WTC11 (cell line): ENCODE measurements at regions not wholly inside any gene's neighbourhood (a gene's known extent, or its start where the extent isn't known, plus 50 kb on each side); places are given as distances from the start of the nearest gene placed in this dataset.

Experiments
- ATAC-seq: fragments of 200-7000 bp; cut with Tn5 transposase; 2 replicates; pipeline ENCODE4 v1.10.0; 2021; ENCODE audit warnings: mild to moderate bottlenecking, moderate library complexity
- CTCF ChIA-PET: fragments of 300-600 bp; sonication (Branson Sonifier 250); formaldehyde crosslinking; loops from one replicate; lab custom pipeline; 2021; ENCODE audit warnings: antibody characterized with exemption; lab: Charles Lee
- POLR2A ChIA-PET: fragments of 350-600 bp; sonication (Branson Sonifier 250); formaldehyde crosslinking; loops from one replicate; lab custom pipeline; 2021; ENCODE audit warnings: antibody characterized with exemption; lab: Charles Lee
- DNase-seq: peaks from one replicate; pipeline ENCODE4 v3.0.0; 2021; ENCODE audit warnings: low spot score
- H3K27ac Mint-ChIP-seq: 2 replicates; pipeline ENCODE4 v1.8.0; 2021; ENCODE audit warnings: mixed read lengths
- H3K27me3 Mint-ChIP-seq: 2 replicates; pipeline ENCODE4 v1.8.0; 2021; ENCODE audit warnings: low read depth, mild to moderate bottlenecking, moderate library complexity, mixed read lengths
- H3K36me3 Mint-ChIP-seq: 2 replicates; pipeline ENCODE4 v1.8.0; 2021; ENCODE audit warnings: mixed read lengths
- H3K4me1 Mint-ChIP-seq: 2 replicates; pipeline ENCODE4 v1.8.0; 2022; ENCODE audit warnings: mixed read lengths
- H3K4me3 Mint-ChIP-seq: 2 replicates; pipeline ENCODE4 v1.8.0; 2021; ENCODE audit warnings: mild to moderate bottlenecking, moderate library complexity, mixed read lengths
- H3K9me3 Mint-ChIP-seq: 2 replicates; pipeline ENCODE4 v1.8.0; 2021; ENCODE audit warnings: mixed read lengths
- ATF6 ChIP-seq: sonication (generic); formaldehyde crosslinking; IDR thresholded peaks from 2 replicates; pipeline ENCODE4 v1.8.1; 2023; ENCODE audit warnings: mild to moderate bottlenecking, missing genetic modification reagents
- CREM ChIP-seq: sonication (generic); formaldehyde crosslinking; IDR thresholded peaks from 2 replicates; pipeline ENCODE4 v1.8.1; 2022; ENCODE audit warnings: mild to moderate bottlenecking, missing genetic modification reagents, moderate library complexity
- E2F4 ChIP-seq: sonication (generic); formaldehyde crosslinking; IDR thresholded peaks from 2 replicates; pipeline ENCODE4 v1.8.1; 2022; ENCODE audit warnings: low read depth, mild to moderate bottlenecking, moderate library complexity, missing genetic modification reagents, borderline replicate concordance
- E2F5 ChIP-seq: sonication (generic); formaldehyde crosslinking; IDR thresholded peaks from 2 replicates; pipeline ENCODE4 v1.8.1; 2022; ENCODE audit warnings: mild to moderate bottlenecking, moderate library complexity, missing genetic modification reagents
- ELF4 ChIP-seq: sonication (generic); formaldehyde crosslinking; IDR thresholded peaks from 2 replicates; pipeline ENCODE4 v1.8.1; 2022; ENCODE audit warnings: low read depth, mild to moderate bottlenecking, moderate library complexity, missing genetic modification reagents
- EMX1 ChIP-seq: fragments of 250-450 bp; sonication (Bioruptor Pico); IDR thresholded peaks from 2 replicates; pipeline ENCODE4 v1.8.0; 2021; ENCODE audit warnings: mild to moderate bottlenecking
- HMGA2 ChIP-seq: fragments of 250-450 bp; sonication (Bioruptor Pico); IDR thresholded peaks from 2 replicates; pipeline ENCODE4 v1.4.0; 2021; ENCODE audit warnings: mild to moderate bottlenecking, moderate library complexity
- IRF2 ChIP-seq: sonication (generic); formaldehyde crosslinking; IDR thresholded peaks from 2 replicates; pipeline ENCODE4 v1.8.0; 2022; ENCODE audit warnings: low read depth, missing genetic modification reagents, borderline replicate concordance
- JAZF1 ChIP-seq: fragments of 250-450 bp; sonication (Bioruptor Pico); IDR thresholded peaks from 2 replicates; pipeline ENCODE4 v1.9.0; 2021; ENCODE audit warnings: moderate library complexity, mild to moderate bottlenecking, inconsistent platforms
- JUN ChIP-seq: sonication (generic); formaldehyde crosslinking; IDR thresholded peaks from 2 replicates; pipeline ENCODE4 v1.8.0; 2023; ENCODE audit warnings: mild to moderate bottlenecking, missing genetic modification reagents
- KAT7 ChIP-seq: sonication (generic); formaldehyde crosslinking; IDR thresholded peaks from 2 replicates; pipeline ENCODE4 v1.8.1; 2023; ENCODE audit warnings: missing genetic modification reagents, mild to moderate bottlenecking, borderline replicate concordance
- MXD4 ChIP-seq: fragments of 250-450 bp; sonication (Bioruptor Pico); IDR thresholded peaks from 2 replicates; pipeline ENCODE4 v1.8.0; 2021; ENCODE audit warnings: mild to moderate bottlenecking, moderate library complexity, borderline replicate concordance
- NFATC4 ChIP-seq: fragments of 250-450 bp; sonication (Bioruptor Pico); IDR thresholded peaks from 2 replicates; pipeline ENCODE4 v1.9.0; 2021; ENCODE audit warnings: mild to moderate bottlenecking
- NR1H2 ChIP-seq: sonication (generic); formaldehyde crosslinking; IDR thresholded peaks from 2 replicates; pipeline ENCODE4 v1.9.0; 2021; ENCODE audit warnings: mild to moderate bottlenecking, moderate library complexity, missing genetic modification reagents
- SOX15 ChIP-seq: fragments of 250-450 bp; sonication (Bioruptor Pico); IDR thresholded peaks from 2 replicates; pipeline ENCODE4 v1.9.0; 2021; ENCODE audit warnings: mild to moderate bottlenecking
- TEAD4 ChIP-seq: sonication (generic); formaldehyde crosslinking; IDR thresholded peaks from 2 replicates; pipeline ENCODE4 v1.8.0; 2022; ENCODE audit warnings: mild to moderate bottlenecking, missing genetic modification reagents
- TP53 ChIP-seq: sonication (generic); formaldehyde crosslinking; IDR thresholded peaks from 2 replicates; pipeline ENCODE4 v1.8.1; 2023; ENCODE audit warnings: mild to moderate bottlenecking, missing genetic modification reagents
- USF2 ChIP-seq: sonication (generic); formaldehyde crosslinking; IDR thresholded peaks from 2 replicates; pipeline ENCODE4 v1.8.1; 2023; ENCODE audit warnings: mild to moderate bottlenecking, missing genetic modification reagents, moderate library complexity
- ZBTB21 ChIP-seq: sonication (generic); formaldehyde crosslinking; IDR thresholded peaks from 2 replicates; pipeline ENCODE4 v1.8.1; 2023; ENCODE audit warnings: mild to moderate bottlenecking, missing genetic modification reagents, borderline replicate concordance
- ZNF317 ChIP-seq: sonication (generic); formaldehyde crosslinking; IDR thresholded peaks from 2 replicates; pipeline ENCODE4 v1.8.1; 2023; ENCODE audit warnings: low read depth, mild to moderate bottlenecking, moderate library complexity, missing genetic modification reagents, borderline replicate concordance
- ZNF423 ChIP-seq: fragments of 250-450 bp; sonication (Bioruptor Pico); IDR thresholded peaks from 2 replicates; pipeline ENCODE4 v2.1.2; 2022; ENCODE audit warnings: mild to moderate bottlenecking, moderate library complexity
- TF ChIP-seq, protein P1 (sequence below): fragments of 200-600 bp; IDR thresholded peaks from 2 replicates; pipeline ENCODE4 v1.8.0; 2022; ENCODE audit warnings: antibody characterized with exemption
- TF ChIP-seq, protein P2 (sequence below): fragments of 250-450 bp; sonication (Bioruptor Pico); IDR thresholded peaks from 2 replicates; pipeline ENCODE4 v1.9.0; 2021; ENCODE audit warnings: mild to moderate bottlenecking
- TF ChIP-seq, protein P3 (sequence below): fragments of 250-450 bp; sonication (Bioruptor Pico); IDR thresholded peaks from 2 replicates; pipeline ENCODE4 v2.1.2; 2022; ENCODE audit warnings: mild to moderate bottlenecking, moderate library complexity

- TF ChIP-seq NR1H2 (no peak), ZNF317 (CRISPR knock-in tag) (no peak), IRF2 (CRISPR knock-in tag) (no peak), ZNF423 (CRISPR knock-in tag) (no peak), E2F4 (CRISPR knock-in tag) (no peak), TP53 (no peak), CREM (no peak)
These were observed 1531.1 kb upstream of the LRRTM3 start (continued) for GRCh38 chr10:65394502-65395297.

GRCh38 chr10:65395631-65396030, 1530.2 kb upstream of the LRRTM3 start:
- TF ChIP-seq ZBTB21 (CRISPR knock-in tag) (no peak), HMGA2 (CRISPR knock-in tag) (no peak), ELF4 (CRISPR knock-in tag) (no peak), EMX1 (CRISPR knock-in tag) (no peak), USF2 (CRISPR knock-in tag) (no peak), JUN (no peak), SOX15 (CRISPR knock-in tag) (no peak), KAT7 (CRISPR knock-in tag) (no peak), TEAD4 (CRISPR knock-in tag) (no peak), JAZF1 (CRISPR knock-in tag) (no peak)
- TF ChIP-seq, protein P1, sequence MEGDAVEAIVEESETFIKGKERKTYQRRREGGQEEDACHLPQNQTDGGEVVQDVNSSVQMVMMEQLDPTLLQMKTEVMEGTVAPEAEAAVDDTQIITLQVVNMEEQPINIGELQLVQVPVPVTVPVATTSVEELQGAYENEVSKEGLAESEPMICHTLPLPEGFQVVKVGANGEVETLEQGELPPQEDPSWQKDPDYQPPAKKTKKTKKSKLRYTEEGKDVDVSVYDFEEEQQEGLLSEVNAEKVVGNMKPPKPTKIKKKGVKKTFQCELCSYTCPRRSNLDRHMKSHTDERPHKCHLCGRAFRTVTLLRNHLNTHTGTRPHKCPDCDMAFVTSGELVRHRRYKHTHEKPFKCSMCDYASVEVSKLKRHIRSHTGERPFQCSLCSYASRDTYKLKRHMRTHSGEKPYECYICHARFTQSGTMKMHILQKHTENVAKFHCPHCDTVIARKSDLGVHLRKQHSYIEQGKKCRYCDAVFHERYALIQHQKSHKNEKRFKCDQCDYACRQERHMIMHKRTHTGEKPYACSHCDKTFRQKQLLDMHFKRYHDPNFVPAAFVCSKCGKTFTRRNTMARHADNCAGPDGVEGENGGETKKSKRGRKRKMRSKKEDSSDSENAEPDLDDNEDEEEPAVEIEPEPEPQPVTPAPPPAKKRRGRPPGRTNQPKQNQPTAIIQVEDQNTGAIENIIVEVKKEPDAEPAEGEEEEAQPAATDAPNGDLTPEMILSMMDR = no peak
- TF ChIP-seq, protein P2, sequence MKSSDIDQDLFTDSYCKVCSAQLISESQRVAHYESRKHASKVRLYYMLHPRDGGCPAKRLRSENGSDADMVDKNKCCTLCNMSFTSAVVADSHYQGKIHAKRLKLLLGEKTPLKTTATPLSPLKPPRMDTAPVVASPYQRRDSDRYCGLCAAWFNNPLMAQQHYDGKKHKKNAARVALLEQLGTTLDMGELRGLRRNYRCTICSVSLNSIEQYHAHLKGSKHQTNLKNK (CRISPR knock-in tag) = no peak
- TF ChIP-seq, protein P3, sequence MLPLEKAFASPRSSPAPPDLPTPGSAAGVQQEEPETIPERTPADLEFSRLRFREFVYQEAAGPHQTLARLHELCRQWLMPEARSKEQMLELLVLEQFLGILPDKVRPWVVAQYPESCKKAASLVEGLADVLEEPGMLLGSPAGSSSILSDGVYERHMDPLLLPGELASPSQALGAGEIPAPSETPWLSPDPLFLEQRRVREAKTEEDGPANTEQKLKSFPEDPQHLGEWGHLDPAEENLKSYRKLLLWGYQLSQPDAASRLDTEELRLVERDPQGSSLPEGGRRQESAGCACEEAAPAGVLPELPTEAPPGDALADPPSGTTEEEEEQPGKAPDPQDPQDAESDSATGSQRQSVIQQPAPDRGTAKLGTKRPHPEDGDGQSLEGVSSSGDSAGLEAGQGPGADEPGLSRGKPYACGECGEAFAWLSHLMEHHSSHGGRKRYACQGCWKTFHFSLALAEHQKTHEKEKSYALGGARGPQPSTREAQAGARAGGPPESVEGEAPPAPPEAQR (CRISPR knock-in tag) = no peak
- H3K36me3 Mint-ChIP-seq = no peaks in the 10 kb centered on the region
- CTCF ChIA-PET = no interaction called here
- no peak for DNase-seq
- H3K9me3 Mint-ChIP-seq = no peaks in the 10 kb centered on the region
- H3K4me3 Mint-ChIP-seq = no peak overlapping the region
- POLR2A ChIA-PET = no interaction called here
- H3K27ac Mint-ChIP-seq = no peak overlapping the region
- H3K27me3 Mint-ChIP-seq = no peaks in the 10 kb centered on the region
- no peaks in the 10 kb centered on the region for H3K4me1 Mint-ChIP-seq
- no peak for ATAC-seq

- Mint-ChIP-seq H3K9me3 (no peaks in the 10 kb centered on the region), H3K4me1 (no peaks in the 10 kb centered on the region), H3K36me3 (no peaks in the 10 kb centered on the region), H3K27ac (no peak overlapping the region), H3K27me3 (no peaks in the 10 kb centered on the region), H3K4me3 (no peak overlapping the region)
- CTCF ChIA-PET = no interaction called here
- DNase-seq = no peak
- ATAC-seq = no peak
- POLR2A ChIA-PET = no interaction called here
- TF ChIP-seq NFATC4 (CRISPR knock-in tag) (no peak), IRF2 (CRISPR knock-in tag) (no peak), ELF4 (CRISPR knock-in tag) (no peak), ATF6 (CRISPR knock-in tag) (no peak), E2F5 (CRISPR knock-in tag) (no peak), MXD4 (CRISPR knock-in tag) (no peak), HMGA2 (CRISPR knock-in tag) (no peak)
These were observed 1528.8 kb upstream of the LRRTM3 start for GRCh38 chr10:65396997-65397396.
